Panc1 (cell line): ENCODE measurements at regions not wholly inside any gene's neighbourhood (a gene's known extent, or its start where the extent isn't known, plus 50 kb on each side); places are given as distances from the start of the nearest gene placed in this dataset.

Experiments used
- POLR2AphosphoS5 ChIP-seq: IDR thresholded peaks from 2 replicates; pipeline ENCODE4 v1.6.1; 2012; ENCODE audit warnings: mild to moderate bottlenecking, low read depth, low read length, moderate library complexity
- TF ChIP-seq, protein P1 (sequence below): fragments of 450-650 bp; IDR thresholded peaks from 2 replicates; pipeline ENCODE4 v1.5.1; 2017; ENCODE audit warnings: mild to moderate bottlenecking
- TF ChIP-seq, protein P2 (sequence below), 2 experiments: IDR thresholded peaks; 2 replicates each; pipeline ENCODE4 v1.6.1; 2011 to 2012; ENCODE audit warnings: low read depth in 2 of 2, control low read depth in 1 of 2, low read length in 1 of 2, mild to moderate bottlenecking in 1 of 2, moderate library complexity in 1 of 2; ENCODE audit not compliant: insufficient read depth in 1 of 2

DNA sequence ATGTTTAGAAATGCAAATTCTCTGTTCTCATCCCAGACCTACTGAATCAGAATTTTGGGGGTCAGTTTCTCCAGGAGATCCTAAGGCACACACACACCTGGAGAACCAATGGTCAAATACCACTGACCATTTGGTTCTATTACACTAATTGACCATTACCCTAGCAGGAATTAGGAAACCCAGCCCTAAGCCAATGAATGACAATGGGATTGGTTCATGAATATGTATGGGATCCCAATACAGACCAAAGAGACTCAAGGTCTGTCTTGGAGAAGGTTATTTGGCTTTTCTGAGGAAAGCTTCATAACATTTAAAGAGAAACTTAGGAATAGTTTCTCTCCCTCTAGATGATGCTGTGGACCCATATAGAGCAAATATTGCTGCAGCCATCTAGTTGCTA is 317.0 kb downstream of the BMPER start:
- TF ChIP-seq, protein P1, sequence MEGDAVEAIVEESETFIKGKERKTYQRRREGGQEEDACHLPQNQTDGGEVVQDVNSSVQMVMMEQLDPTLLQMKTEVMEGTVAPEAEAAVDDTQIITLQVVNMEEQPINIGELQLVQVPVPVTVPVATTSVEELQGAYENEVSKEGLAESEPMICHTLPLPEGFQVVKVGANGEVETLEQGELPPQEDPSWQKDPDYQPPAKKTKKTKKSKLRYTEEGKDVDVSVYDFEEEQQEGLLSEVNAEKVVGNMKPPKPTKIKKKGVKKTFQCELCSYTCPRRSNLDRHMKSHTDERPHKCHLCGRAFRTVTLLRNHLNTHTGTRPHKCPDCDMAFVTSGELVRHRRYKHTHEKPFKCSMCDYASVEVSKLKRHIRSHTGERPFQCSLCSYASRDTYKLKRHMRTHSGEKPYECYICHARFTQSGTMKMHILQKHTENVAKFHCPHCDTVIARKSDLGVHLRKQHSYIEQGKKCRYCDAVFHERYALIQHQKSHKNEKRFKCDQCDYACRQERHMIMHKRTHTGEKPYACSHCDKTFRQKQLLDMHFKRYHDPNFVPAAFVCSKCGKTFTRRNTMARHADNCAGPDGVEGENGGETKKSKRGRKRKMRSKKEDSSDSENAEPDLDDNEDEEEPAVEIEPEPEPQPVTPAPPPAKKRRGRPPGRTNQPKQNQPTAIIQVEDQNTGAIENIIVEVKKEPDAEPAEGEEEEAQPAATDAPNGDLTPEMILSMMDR, result no peak
- TF ChIP-seq, protein P2, sequence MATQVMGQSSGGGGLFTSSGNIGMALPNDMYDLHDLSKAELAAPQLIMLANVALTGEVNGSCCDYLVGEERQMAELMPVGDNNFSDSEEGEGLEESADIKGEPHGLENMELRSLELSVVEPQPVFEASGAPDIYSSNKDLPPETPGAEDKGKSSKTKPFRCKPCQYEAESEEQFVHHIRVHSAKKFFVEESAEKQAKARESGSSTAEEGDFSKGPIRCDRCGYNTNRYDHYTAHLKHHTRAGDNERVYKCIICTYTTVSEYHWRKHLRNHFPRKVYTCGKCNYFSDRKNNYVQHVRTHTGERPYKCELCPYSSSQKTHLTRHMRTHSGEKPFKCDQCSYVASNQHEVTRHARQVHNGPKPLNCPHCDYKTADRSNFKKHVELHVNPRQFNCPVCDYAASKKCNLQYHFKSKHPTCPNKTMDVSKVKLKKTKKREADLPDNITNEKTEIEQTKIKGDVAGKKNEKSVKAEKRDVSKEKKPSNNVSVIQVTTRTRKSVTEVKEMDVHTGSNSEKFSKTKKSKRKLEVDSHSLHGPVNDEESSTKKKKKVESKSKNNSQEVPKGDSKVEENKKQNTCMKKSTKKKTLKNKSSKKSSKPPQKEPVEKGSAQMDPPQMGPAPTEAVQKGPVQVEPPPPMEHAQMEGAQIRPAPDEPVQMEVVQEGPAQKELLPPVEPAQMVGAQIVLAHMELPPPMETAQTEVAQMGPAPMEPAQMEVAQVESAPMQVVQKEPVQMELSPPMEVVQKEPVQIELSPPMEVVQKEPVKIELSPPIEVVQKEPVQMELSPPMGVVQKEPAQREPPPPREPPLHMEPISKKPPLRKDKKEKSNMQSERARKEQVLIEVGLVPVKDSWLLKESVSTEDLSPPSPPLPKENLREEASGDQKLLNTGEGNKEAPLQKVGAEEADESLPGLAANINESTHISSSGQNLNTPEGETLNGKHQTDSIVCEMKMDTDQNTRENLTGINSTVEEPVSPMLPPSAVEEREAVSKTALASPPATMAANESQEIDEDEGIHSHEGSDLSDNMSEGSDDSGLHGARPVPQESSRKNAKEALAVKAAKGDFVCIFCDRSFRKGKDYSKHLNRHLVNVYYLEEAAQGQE (IDR thresholded peaks at IDR 0.05; ENCODE audit: insufficient read depth in 1 of 2, low read depth in 2 of 2, low read length in 1 of 2), result no peak
- no peak for TF ChIP-seq POLR2AphosphoS5
